ENCODE measurements at regions not wholly inside any gene's neighbourhood (a gene's known extent, or its start where the extent isn't known, plus 50 kb on each side); places are given as distances from the start of the nearest gene placed in this dataset.

DNA sequence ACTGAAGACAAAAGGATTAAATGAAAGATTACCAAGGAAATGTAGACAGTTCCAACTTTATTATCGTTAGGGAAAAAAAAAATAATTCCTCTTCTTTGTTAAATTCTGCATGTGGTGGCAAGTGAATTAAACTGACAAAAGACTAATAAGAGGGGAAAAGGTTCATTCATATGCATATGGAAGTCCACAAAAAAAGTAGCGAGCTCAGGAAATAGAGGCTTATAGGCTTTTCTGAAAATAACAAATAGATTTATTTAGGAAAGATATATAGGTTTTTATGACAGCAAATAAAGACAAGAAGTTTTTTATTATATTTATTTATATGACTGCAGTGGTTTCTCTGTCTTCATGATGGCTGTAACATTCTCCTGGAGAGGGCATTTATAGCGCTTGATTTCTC is 246.0 kb downstream of the NAF1 start:
- TF ChIP-seq, protein P1, sequence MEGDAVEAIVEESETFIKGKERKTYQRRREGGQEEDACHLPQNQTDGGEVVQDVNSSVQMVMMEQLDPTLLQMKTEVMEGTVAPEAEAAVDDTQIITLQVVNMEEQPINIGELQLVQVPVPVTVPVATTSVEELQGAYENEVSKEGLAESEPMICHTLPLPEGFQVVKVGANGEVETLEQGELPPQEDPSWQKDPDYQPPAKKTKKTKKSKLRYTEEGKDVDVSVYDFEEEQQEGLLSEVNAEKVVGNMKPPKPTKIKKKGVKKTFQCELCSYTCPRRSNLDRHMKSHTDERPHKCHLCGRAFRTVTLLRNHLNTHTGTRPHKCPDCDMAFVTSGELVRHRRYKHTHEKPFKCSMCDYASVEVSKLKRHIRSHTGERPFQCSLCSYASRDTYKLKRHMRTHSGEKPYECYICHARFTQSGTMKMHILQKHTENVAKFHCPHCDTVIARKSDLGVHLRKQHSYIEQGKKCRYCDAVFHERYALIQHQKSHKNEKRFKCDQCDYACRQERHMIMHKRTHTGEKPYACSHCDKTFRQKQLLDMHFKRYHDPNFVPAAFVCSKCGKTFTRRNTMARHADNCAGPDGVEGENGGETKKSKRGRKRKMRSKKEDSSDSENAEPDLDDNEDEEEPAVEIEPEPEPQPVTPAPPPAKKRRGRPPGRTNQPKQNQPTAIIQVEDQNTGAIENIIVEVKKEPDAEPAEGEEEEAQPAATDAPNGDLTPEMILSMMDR (conservative IDR thresholded peaks at IDR 0.05; ENCODE audit: low read depth, low read length): no peak
- H3K36me3 ChIP-seq (ENCODE audit: insufficient read depth): no peaks in the 10 kb centered on the region
- no peak overlapping the region for H3K4me3 ChIP-seq (IDR thresholded peaks at IDR 0.05; ENCODE audit: insufficient read depth, low read depth, low read length)
- H3K27ac ChIP-seq: no peak overlapping the region
- H4K20me1 ChIP-seq (ENCODE audit: insufficient read depth): no peaks in the 10 kb centered on the region
- no peaks in the 10 kb centered on the region for H3K4me1 ChIP-seq (ENCODE audit: low read depth, poor library complexity, severe bottlenecking)
- no peak overlapping the region for H3K4me2 ChIP-seq
- no peaks in the 10 kb centered on the region for H3K79me2 ChIP-seq (ENCODE audit: insufficient read depth, low read depth)
- H3K27me3 ChIP-seq (ENCODE audit: insufficient read depth, low read depth): no peaks in the 10 kb centered on the region
- no peak overlapping the region for H2AFZ ChIP-seq (ENCODE audit: low read depth)
- H3K9ac ChIP-seq: no peak overlapping the region

DNA sequence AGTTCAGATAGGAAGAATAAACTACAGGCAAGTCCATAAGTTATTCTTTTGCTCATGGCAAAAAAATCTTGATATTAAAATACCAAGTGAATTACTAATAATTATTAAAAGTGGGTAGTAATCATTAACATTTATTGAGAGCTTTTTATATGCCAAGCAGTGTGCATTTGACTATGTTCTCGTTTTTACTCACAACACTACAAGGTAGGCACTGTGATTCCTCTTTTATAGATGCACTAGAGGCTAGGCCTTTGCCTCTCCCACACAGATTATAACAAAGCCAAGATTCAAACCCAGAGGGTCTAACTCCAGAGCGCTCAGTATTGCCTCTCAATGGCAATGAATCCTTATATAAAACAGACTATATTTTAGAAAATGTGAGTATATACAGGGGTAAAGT is 254.2 kb downstream of the NAF1 start:
- H3K36me3 ChIP-seq (ENCODE audit: insufficient read depth): no peaks in the 10 kb centered on the region
- no peak overlapping the region for H2AFZ ChIP-seq (ENCODE audit: low read depth)
- TF ChIP-seq, protein P1 (conservative IDR thresholded peaks at IDR 0.05; ENCODE audit: low read depth, low read length): no peak
- H3K4me3 ChIP-seq (IDR thresholded peaks at IDR 0.05; ENCODE audit: insufficient read depth, low read depth, low read length): no peak overlapping the region
- no peaks in the 10 kb centered on the region for H3K27me3 ChIP-seq (ENCODE audit: insufficient read depth, low read depth)
- no peaks in the 10 kb centered on the region for H4K20me1 ChIP-seq (ENCODE audit: insufficient read depth)
- H3K79me2 ChIP-seq (ENCODE audit: insufficient read depth, low read depth): no peaks in the 10 kb centered on the region
- no peak overlapping the region for H3K9ac ChIP-seq
- H3K4me1 ChIP-seq (ENCODE audit: low read depth, poor library complexity, severe bottlenecking): no peaks in the 10 kb centered on the region
- H3K4me2 ChIP-seq: no peak overlapping the region
- no peak overlapping the region for H3K27ac ChIP-seq

DNA sequence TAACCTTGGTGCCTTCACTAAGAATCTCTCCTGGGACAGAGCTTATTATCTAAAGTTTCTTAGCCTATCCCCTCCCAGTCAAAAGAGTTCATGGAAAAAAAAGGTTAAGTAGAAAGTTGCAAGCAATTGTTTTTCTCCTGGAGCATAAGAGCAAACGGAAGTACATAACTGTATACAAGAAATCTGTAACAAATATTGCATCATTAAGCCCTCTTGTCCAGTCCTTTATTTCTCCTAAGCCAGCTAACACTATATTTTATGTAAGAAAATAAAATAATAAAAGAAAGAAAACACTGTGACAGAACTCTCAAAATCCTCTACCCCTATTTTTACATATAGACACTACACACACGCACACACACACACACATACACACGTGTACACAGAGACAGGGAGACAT is 255.3 kb downstream of the NAF1 start:
- H3K79me2 ChIP-seq (ENCODE audit: insufficient read depth, low read depth): no peaks in the 10 kb centered on the region
- no peak overlapping the region for H3K4me2 ChIP-seq
- no peak overlapping the region for H3K4me3 ChIP-seq (IDR thresholded peaks at IDR 0.05; ENCODE audit: insufficient read depth, low read depth, low read length)
- H3K9ac ChIP-seq: no peak overlapping the region
- H3K27ac ChIP-seq: no peak overlapping the region
- no peaks in the 10 kb centered on the region for H4K20me1 ChIP-seq (ENCODE audit: insufficient read depth)
- H3K4me1 ChIP-seq (ENCODE audit: low read depth, poor library complexity, severe bottlenecking): no peaks in the 10 kb centered on the region
- H2AFZ ChIP-seq (ENCODE audit: low read depth): no peak overlapping the region
- H3K27me3 ChIP-seq (ENCODE audit: insufficient read depth, low read depth): no peaks in the 10 kb centered on the region
- TF ChIP-seq, protein P1 (conservative IDR thresholded peaks at IDR 0.05; ENCODE audit: low read depth, low read length): no peak
- H3K36me3 ChIP-seq (ENCODE audit: insufficient read depth): no peaks in the 10 kb centered on the region

DNA sequence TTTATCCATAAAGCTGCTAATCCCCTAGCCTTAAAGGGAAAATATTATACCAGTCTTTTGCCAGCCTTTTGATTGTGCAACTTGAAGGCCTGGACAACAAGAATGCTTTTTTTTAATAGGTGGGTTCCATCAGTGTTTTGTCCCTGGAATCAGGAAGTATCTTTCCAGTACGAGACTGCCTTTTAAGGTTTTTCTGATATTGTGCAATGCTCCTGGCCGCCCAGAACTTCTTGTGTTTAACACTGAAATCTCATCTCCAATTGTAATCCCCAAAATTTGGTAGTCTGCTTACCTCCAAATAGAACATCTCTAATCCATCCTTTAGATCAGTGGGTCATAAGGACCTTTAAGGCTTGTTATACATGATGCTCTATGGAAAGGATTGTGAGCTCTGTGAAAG is 256.7 kb downstream of the NAF1 start:
- Histone ChIP-seq H3K4me1 (ENCODE audit: low read depth, poor library complexity, severe bottlenecking) (no peaks in the 10 kb centered on the region), H4K20me1 (ENCODE audit: insufficient read depth) (no peaks in the 10 kb centered on the region), H3K4me3 (IDR thresholded peaks at IDR 0.05; ENCODE audit: insufficient read depth, low read depth, low read length) (no peak overlapping the region), H3K27me3 (ENCODE audit: insufficient read depth, low read depth) (no peaks in the 10 kb centered on the region), H3K27ac (no peak overlapping the region), H3K9ac (no peak overlapping the region), H3K36me3 (ENCODE audit: insufficient read depth) (no peaks in the 10 kb centered on the region), H3K4me2 (no peak overlapping the region), H3K79me2 (ENCODE audit: insufficient read depth, low read depth) (no peaks in the 10 kb centered on the region), H2AFZ (ENCODE audit: low read depth) (no peak overlapping the region)
- TF ChIP-seq, protein P1 (conservative IDR thresholded peaks at IDR 0.05; ENCODE audit: low read depth, low read length): no peak
